Adrenal gland (tissue), 5 donors: ENCODE measurements at regions not wholly inside any gene's neighbourhood (a gene's known extent, or its start where the extent isn't known, plus 50 kb on each side); places are given as distances from the start of the nearest gene placed in this dataset.

Source experiments
- CTCF ChIP-seq, 6 experiments: fragments of 450-650 bp in 4 of 6; fragments of 200-600 bp in 2 of 6; sonication (generic) in 1 of 6; IDR thresholded peaks; 1 replicate in 5 of 6; 2 replicates in 1 of 6; pipeline versions ENCODE4 v1.5.1 to v1.8.0; 2016 to 2021; ENCODE audit warnings: antibody characterized with exemption in 6 of 6, mild to moderate bottlenecking in 2 of 6, moderate library complexity in 1 of 6
- POLR2A ChIP-seq, 2 donors: fragments of 450-650 bp; IDR thresholded peaks; one replicate each; pipeline ENCODE4 v1.6.1; 2017; ENCODE audit warnings: antibody characterized with exemption in 2 of 2, mild to moderate bottlenecking in 2 of 2, moderate library complexity in 1 of 2
- donor health status: DM: no; HTN: no; CAD: no.

GRCh38 chr7:98465022-98465421 is 64.1 kb upstream of the BAIAP2L1 start:
- TF ChIP-seq CTCF (IDR thresholded peaks at IDR 0.05) = no peak
- no peak for TF ChIP-seq POLR2A (IDR thresholded peaks at IDR 0.05)
